T-helper 2 cell treated with Interferon-gamma antibody and Interleukin-4, amounts not matched to agents 100 ng/mL and 5 ng/mL, for 36 hours (primary cell): ENCODE measurements at regions not wholly inside any gene's neighbourhood (a gene's known extent, or its start where the extent isn't known, plus 50 kb on each side); places are given as distances from the start of the nearest gene placed in this dataset.

ENCODE experiments used
- intact Hi-C: fragments of 100-400 bp; cut with micrococcal nuclease; formaldehyde crosslinking; loops from one replicate; pipeline ENCODE4 v1.15.1; 2023

- intact Hi-C loops, result no loop called here
Measured at GRCh38 chr7:17638727-17639126, 301.6 kb downstream of the SNX13 start.

GRCh38 chr7:17640730-17641377, 299.4 kb downstream of the SNX13 start:
- intact Hi-C loops, result loop anchor here (10.0 kb wide), 1 partner anchor 336 kb away; no protein-coding TSS in a partner anchor

DNA sequence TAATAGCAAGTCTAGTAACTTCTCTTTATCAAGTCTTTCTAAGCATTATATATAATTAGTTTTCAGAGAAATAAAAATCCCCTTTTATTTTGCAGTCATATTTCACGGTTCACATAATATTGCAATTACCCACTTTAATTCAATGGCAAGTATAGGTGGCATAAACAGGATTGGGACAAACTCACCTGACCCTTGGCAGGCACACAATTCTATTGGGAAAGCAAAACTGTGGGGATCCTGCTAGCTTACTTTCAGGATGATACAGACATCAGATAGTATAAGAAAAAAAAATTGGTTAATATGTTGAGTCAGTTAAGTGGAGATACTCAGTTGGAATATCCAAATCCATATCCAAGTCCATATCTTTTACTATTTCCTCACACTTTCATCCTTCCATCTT, 294.8 kb downstream of the SNX13 start:
- intact Hi-C loops, result loop anchor here (2.0 to 10.0 kb wide), 2 partner anchors 341 to 663 kb away; no protein-coding TSS in a partner anchor

DNA sequence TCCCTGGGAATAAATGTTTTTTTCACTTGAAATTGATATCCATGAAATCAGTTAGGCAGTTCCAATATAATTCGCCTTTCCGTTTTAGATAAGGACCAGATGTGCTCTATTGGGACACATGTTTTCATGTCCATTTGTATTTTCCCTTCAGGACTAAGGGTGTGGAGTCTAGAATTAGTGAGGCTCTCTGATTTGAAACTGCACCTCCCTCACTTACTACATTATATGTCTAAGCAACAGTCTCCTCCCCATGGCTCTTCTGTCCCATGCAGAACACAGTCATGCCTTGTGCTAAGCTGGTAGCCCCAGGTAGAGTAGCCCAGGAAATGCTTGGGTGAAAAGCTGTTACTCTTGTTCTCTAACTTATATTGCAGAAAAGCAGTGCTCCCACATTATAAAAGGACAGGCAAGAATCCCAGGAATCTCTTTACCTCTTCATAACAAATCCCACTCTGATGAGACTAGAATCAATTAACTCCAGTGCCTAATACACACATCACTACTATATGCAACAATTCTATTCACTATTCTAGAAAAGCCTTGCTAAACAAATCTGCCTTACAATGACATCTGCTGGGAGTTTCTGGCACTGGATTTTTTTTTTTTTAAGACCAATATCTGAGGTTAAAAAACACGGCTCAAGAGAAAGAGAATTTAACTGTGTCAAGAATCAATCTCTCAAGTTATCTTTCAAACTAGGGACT, 293.9 kb downstream of the SNX13 start:
- intact Hi-C loops, result loop anchor here (10.0 kb wide), 1 partner anchor 342 kb away; no protein-coding TSS in a partner anchor

DNA sequence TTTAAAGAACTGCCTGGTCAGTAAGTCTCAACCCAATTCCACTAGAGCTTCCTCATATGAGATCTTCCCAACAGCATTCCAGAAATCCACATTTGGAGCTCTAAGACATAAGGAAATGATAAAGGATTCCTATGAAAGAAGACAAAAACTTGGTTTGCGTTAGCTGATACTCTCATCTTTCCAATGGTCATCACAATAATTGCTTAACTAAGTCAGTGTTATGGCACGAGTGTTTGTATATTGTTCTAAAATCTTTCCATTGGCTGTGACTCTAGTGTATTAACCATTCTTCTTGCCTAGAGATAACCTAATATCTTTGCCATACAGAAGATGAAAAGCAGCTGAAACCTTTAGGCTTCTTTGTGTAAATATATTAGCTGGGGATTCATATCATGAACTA, 289.0 kb downstream of the SNX13 start:
- intact Hi-C loops, result no loop called here

GRCh38 chr7:17651863-17652385, 288.4 kb downstream of the SNX13 start:
- intact Hi-C loops, result no loop called here

DNA sequence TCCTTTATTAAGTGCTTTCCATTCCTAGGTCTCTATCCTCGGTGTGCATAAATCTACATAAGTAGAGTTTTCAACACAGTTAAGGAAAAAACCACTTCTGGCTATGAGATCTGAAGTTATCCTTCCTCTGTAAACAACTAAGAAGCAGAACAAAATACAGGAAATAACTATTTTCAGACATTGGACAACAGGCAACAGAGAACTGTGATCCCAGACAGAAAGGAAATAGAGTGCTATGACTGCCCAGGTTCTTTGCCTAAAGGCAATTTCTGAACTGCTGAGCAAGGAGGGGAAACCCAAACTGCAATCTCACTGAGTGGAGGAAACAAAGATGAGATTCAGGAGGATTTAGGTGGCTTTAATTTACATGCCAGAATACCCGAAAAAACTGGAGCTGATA, 285.4 kb downstream of the SNX13 start:
- intact Hi-C loops, result no loop called here

DNA sequence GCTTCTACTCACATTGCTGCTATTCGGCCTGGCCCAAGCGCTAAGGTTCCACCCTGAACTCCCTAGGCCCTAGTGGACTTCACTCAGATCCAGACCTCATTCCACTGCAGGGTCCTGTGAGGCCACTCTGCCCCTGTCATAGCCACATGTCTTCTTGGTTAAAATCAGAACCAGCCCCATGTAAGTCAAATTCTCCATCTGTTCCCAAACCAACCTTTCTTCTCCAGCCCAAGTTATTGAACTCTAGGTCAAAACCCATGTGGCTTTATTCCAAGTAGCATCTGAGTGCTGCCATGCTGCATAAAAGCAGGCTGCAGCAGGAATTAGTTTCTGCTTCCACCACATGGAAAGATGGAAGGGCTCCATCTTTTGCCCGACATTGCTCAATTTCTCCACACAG, 281.2 kb downstream of the SNX13 start:
- intact Hi-C loops, result no loop called here

DNA sequence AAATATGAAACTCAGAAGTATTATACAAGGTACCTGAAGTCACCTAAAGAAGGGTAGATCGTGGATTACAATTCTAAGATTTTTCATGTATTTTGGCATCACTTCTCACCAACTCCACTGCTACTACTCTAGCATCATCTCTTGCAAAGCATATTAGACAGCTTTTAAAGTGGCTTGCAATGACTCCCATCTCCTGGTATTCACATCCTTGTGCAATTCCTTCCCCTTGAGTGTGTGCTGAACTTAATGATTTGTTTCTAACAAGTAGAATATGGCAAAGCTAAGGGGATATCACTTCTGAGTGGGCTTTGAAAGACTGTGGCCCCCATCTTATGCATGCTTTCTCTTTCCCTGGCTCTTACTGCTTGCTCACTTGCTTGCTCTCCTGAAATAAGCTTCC, 280.2 kb downstream of the SNX13 start:
- intact Hi-C loops, result no loop called here

DNA sequence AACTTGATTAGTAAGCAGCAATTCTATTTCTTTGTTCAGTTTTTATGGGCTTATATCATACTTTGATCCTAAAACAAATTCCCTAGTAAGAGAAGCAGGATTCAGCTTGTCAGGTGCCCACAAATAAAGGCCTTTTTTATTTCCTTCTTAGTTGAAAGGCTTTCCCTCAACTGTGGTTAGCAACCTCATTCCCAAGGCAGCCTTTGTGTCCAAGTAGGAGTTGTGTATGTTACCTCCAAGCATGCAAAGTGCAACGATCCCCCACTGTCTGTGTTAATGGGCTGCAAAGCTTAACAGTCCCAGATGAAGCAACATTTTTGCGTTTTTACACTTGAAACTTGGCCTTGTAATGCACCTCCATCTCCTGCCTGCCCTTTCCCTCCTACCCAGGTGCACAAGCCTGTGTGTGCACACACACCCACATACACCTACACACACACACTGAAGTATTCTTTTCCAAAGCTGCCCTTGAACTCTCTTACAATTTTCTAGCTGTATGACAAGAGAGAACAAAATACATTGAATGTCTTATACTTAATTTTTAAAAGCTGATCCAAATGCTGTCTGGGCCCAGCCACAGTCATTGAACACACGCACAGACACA, 278.2 kb downstream of the SNX13 start:
- intact Hi-C loops, result no loop called here

GRCh38 chr7:17663061-17663675, 277.1 kb downstream of the SNX13 start:
- intact Hi-C loops, result no loop called here

- intact Hi-C loops, result no loop called here
Measured at GRCh38 chr7:17665029-17665428, 275.3 kb downstream of the SNX13 start.

DNA sequence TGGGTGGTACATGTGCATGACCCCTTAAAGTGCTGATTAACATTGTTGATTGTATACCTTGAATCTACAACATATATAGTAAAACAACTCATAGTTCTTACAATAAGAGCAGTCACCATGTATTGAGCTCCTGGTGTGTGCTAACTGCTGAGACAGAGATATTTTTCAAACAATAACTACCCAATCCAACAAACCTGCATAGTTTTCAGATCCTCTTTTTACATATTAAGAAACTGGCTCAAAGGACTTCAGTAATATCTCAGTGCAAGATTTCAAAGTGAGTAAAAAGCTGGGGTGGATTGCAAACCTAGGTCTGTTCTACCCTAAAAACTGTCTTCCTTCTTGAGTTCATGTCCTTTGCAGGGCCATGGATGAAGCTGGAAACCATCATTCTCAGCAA, 272.2 kb downstream of the SNX13 start:
- intact Hi-C loops, result no loop called here

- intact Hi-C loops, result no loop called here
Measured at GRCh38 chr7:17669204-17669603, 271.1 kb downstream of the SNX13 start.

DNA sequence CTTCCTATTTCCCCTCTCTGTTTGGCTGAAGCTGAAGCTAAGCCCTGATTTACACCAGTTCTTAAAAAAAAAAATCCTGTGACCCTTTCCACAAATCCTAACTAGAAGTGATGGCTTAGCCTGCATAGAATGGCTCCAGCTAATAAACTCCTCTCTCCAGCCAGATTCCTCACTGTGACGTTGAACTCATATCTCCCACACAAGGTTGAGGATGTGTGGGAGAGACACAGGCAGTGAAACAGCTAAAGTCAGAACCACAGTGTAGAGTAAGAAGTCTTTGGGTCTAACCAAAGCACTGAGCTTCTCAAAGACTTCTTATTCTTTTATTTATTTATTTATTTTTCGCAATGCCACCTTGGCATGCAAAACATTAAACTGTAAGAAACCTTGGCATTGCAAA, 268.3 kb downstream of the SNX13 start:
- intact Hi-C loops, result no loop called here

DNA sequence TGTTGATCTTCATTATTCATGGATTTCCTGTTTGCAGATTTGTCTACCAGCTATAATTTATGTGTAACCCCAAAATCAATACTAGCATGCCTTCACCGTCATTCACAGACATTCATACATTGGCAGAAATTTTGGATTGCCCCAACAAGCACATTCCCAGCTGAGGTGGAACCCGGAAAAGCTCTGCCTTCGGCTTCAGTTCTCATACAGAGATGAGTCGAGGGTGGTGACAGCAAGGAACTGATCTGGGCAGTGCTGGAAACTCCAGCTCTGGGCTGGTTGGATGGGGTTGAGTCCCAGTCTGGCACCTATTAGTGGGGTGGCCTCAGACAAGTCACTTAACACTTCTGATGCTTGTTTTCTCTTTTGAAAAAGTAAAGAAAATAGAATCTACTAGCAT, 267.5 kb downstream of the SNX13 start:
- intact Hi-C loops, result no loop called here

DNA sequence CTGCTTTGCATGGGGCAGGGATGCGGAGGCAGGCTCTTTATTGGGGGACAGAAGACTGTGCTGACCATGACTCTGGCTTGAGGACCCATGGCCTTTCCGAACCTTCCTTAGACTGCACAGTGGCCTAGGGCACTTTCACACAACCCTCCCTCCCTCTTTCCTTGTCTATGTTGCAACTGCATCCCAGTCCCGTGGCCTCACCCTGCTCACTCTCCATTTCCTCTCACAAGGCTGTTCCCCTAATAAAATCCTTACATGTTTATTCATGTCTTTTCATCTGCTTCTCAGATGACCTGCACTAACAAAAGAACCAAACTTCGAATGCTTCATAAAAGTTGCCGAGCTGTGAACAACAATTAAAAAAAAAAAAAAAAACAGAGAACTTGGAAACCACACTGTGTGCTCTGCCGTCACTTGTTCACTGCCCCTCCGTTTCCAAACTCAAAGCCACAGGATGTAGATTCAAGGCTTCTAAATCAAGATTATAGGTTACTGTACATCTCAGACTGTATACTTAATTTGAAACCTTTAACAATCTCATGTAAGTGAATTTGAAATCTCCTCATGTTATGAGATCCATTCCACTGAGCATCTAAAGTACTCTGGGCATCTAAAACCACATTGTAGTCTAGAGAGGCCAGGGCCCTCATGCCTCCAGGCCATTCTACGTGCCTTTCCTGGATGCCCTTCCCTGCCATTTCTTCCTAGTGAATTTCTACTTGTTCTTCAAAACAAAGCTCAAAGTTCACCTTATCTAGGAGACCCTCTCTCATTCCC, 265.9 kb downstream of the SNX13 start:
- intact Hi-C loops, result no loop called here

- intact Hi-C loops, result no loop called here
Measured at GRCh38 chr7:17674943-17675608, 265.2 kb downstream of the SNX13 start.

- intact Hi-C loops, result no loop called here
Measured at GRCh38 chr7:17677408-17677807, 262.9 kb downstream of the SNX13 start.

- intact Hi-C loops, result no loop called here
Measured at GRCh38 chr7:17678896-17679295, 261.4 kb downstream of the SNX13 start.

GRCh38 chr7:17679458-17679857, 260.8 kb downstream of the SNX13 start:
- intact Hi-C loops, result no loop called here
